ENCODE measurements at regions not wholly inside any gene's neighbourhood (a gene's known extent, or its start where the extent isn't known, plus 50 kb on each side); places are given as distances from the start of the nearest gene placed in this dataset.
A peak's percentile ranks its signal among the peaks of the same experiment; 100 is the strongest.
"Not testable (repeated sequence)": the region's sequence is repeated elsewhere in the genome, so short reads cannot be mapped to it uniquely, and the experiment has no call there.

GRCh38 chr4:56575820-56576429, 70.3 kb downstream of the ARL9 start:
- peak in 1 of 2 experiments; percentile 37 for DNase-seq

- DNase-seq: not testable (repeated sequence)
Observed at GRCh38 chr4:56592417-56592816, 86.8 kb downstream of the ARL9 start.
